Stomach (tissue), 4 donors: ENCODE measurements at regions not wholly inside any gene's neighbourhood (a gene's known extent, or its start where the extent isn't known, plus 50 kb on each side); places are given as distances from the start of the nearest gene placed in this dataset.

Experiments used
- EP300 ChIP-seq: sonication (generic); formaldehyde crosslinking; IDR thresholded peaks from one replicate; pipeline ENCODE4 v1.6.1; 2017; ENCODE audit warnings: antibody characterized with exemption
- POLR2A ChIP-seq, 4 donors: fragments of 450-650 bp; IDR thresholded peaks; one replicate each; pipeline ENCODE4 v1.6.1; 2016; ENCODE audit warnings: antibody characterized with exemption in 4 of 4, control low read depth in 2 of 4, mild to moderate bottlenecking in 1 of 4, moderate library complexity in 1 of 4
- POLR2AphosphoS5 ChIP-seq, 3 donors: sonication (generic); formaldehyde crosslinking; IDR thresholded peaks; one replicate each; pipeline ENCODE4 v1.6.1; 2016; ENCODE audit warnings: antibody characterized with exemption in 3 of 3
- TF ChIP-seq, protein P1 (sequence below), 7 experiments: fragments of 450-650 bp in 4 of 7; fragments of 200-600 bp in 3 of 7; sonication (generic) in 3 of 7; IDR thresholded peaks; one replicate each; pipeline ENCODE4 v1.5.1; 2016 to 2019; ENCODE audit warnings: antibody characterized with exemption in 7 of 7, control low read depth in 2 of 7, mild to moderate bottlenecking in 1 of 7

DNA sequence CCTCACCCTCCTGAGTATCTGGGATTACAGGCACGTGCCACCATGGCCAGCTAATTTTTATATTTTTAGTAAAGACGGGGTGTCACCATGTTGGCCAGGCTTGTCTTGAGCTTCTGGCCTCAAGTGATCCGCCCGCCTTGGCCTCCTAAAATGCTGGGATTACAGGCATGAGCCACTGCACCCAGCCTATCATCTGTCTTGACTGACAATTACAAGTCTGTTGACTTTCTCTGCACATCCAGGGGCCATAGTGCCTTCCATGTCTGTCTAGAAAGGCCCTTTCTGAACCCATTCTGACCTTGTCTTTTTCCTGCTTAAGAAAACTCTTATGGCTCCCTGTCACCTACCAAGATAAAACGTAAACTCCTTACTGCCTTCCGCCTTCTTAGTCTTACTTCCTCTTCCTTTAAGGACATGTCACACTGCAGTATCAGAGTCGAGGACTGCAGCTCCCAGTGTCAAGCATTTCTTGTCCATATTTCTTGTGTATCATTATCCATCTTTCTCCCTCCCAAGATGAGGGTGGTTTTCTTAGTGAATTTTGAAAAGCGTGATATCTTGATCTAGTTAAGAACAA is 49.9 kb upstream of the SHB start:
- TF ChIP-seq POLR2A (IDR thresholded peaks at IDR 0.05): no peak
- TF ChIP-seq, protein P1, sequence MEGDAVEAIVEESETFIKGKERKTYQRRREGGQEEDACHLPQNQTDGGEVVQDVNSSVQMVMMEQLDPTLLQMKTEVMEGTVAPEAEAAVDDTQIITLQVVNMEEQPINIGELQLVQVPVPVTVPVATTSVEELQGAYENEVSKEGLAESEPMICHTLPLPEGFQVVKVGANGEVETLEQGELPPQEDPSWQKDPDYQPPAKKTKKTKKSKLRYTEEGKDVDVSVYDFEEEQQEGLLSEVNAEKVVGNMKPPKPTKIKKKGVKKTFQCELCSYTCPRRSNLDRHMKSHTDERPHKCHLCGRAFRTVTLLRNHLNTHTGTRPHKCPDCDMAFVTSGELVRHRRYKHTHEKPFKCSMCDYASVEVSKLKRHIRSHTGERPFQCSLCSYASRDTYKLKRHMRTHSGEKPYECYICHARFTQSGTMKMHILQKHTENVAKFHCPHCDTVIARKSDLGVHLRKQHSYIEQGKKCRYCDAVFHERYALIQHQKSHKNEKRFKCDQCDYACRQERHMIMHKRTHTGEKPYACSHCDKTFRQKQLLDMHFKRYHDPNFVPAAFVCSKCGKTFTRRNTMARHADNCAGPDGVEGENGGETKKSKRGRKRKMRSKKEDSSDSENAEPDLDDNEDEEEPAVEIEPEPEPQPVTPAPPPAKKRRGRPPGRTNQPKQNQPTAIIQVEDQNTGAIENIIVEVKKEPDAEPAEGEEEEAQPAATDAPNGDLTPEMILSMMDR (IDR thresholded peaks at IDR 0.05): no peak
- no peak for TF ChIP-seq POLR2AphosphoS5 (IDR thresholded peaks at IDR 0.05)
- no peak for TF ChIP-seq EP300
